B cell (primary cell): ENCODE measurements at regions not wholly inside any gene's neighbourhood (a gene's known extent, or its start where the extent isn't known, plus 50 kb on each side); places are given as distances from the start of the nearest gene placed in this dataset.

ENCODE experiments used
- ATAC-seq: fragments of 200-7000 bp; cut with Tn5 transposase; one replicate; pipeline ENCODE4 v1.10.0; 2021; ENCODE audit warnings: low read depth, mild to moderate bottlenecking, moderate number of reproducible peaks, moderate library complexity
- CTCF ChIA-PET: fragments of 350-600 bp; sonication (Branson Sonifier 250); formaldehyde crosslinking; loops from one replicate; lab custom pipeline; 2021; ENCODE audit warnings: antibody characterized with exemption, inconsistent platforms; lab: Charles Lee
- POLR2A ChIA-PET: fragments of 350-600 bp; sonication (Branson Sonifier 250); formaldehyde crosslinking; loops from one replicate; lab custom pipeline; 2021; ENCODE audit warnings: antibody characterized with exemption; lab: Charles Lee
- DNase-seq: peaks from one replicate; pipeline ENCODE4 v3.0.0; 2013
- H2AFZ ChIP-seq: 2 replicates; pipeline ENCODE4 v1.6.1; 2012; ENCODE audit warnings: mild to moderate bottlenecking, low read depth, low read length; ENCODE audit not compliant: insufficient read depth, poor library complexity, severe bottlenecking
- H3K27ac ChIP-seq, 2 donors: 1 replicate in 1 of 2; 2 replicates in 1 of 2; pipeline ENCODE4 v1.5.1; 2012 to 2013; ENCODE audit warnings: low read length in 2 of 2, mild to moderate bottlenecking in 2 of 2, moderate library complexity in 1 of 2
- H3K27me3 ChIP-seq, 4 experiments: fragments of 200-600 bp in 1 of 4; sonication (generic) in 1 of 4; replicated peaks in 1 of 4; 1 replicate in 2 of 4; 2 replicates in 2 of 4; pipeline versions ENCODE4 v1.6.1 to v1.7.0; 2013 to 2016; ENCODE audit warnings: low read length in 3 of 4, mild to moderate bottlenecking in 2 of 4, mixed read lengths in 1 of 4, moderate library complexity in 1 of 4; ENCODE audit not compliant: insufficient read depth in 4 of 4, control insufficient read depth in 3 of 4; ENCODE audit errors: control extremely low read depth in 1 of 4
- H3K36me3 ChIP-seq, 2 experiments: replicated peaks in 1 of 2; 1 replicate in 1 of 2; 2 replicates in 1 of 2; pipeline versions ENCODE4 v1.6.1 to v1.7.1; 2013; ENCODE audit warnings: low read length in 1 of 2; ENCODE audit not compliant: insufficient read depth in 2 of 2, control insufficient read depth in 1 of 2; ENCODE audit errors: control extremely low read depth in 1 of 2, extremely low read depth in 1 of 2
- H3K4me1 ChIP-seq, 2 donors: fragments of 200-600 bp in 1 of 2; sonication (generic) in 1 of 2; 1 replicate in 1 of 2; 2 replicates in 1 of 2; pipeline versions ENCODE4 v1.5.1 to v1.6.1; 2013 to 2017; ENCODE audit warnings: low read length in 2 of 2; ENCODE audit not compliant: control insufficient read depth in 2 of 2, insufficient read depth in 2 of 2
- H3K4me2 ChIP-seq: replicated peaks from 2 replicates; pipeline ENCODE3; 2012; ENCODE audit warnings: mild to moderate bottlenecking, low read depth, low read length; ENCODE audit not compliant: poor library complexity, severe bottlenecking
- H3K4me3 ChIP-seq, 5 experiments: fragments of 200-600 bp in 1 of 5; sonication (generic) in 1 of 5; 1 replicate in 3 of 5; 2 replicates in 2 of 5; pipeline versions ENCODE4 v1.5.1 to v1.7.0; 2011 to 2016; ENCODE audit warnings: low read length in 4 of 5, mild to moderate bottlenecking in 4 of 5, low read depth in 2 of 5, control low read depth in 1 of 5, moderate library complexity in 1 of 5; ENCODE audit not compliant: insufficient read depth in 1 of 5; ENCODE audit errors: control extremely low read depth in 1 of 5, extremely low read depth in 1 of 5
- H3K79me2 ChIP-seq: fragments of 200-600 bp; sonication (generic); one replicate; pipeline ENCODE4 v1.6.0; 2016; ENCODE audit warnings: low read length; ENCODE audit not compliant: control insufficient read depth, insufficient read depth
- H3K9ac ChIP-seq: fragments of 200-600 bp; sonication (generic); 2 replicates; pipeline ENCODE4 v1.6.1; 2017; ENCODE audit warnings: mild to moderate bottlenecking, low read length, moderate library complexity
- H3K9me3 ChIP-seq, 3 donors: one replicate each; pipeline versions ENCODE4 v1.6.1 to v1.7.1; 2013; ENCODE audit warnings: low read length in 2 of 3; ENCODE audit not compliant: control insufficient read depth in 2 of 3, insufficient read depth in 1 of 3; ENCODE audit errors: control extremely low read depth in 1 of 3
- H4K20me1 ChIP-seq: 2 replicates; pipeline ENCODE4 v1.6.0; 2012; ENCODE audit warnings: mild to moderate bottlenecking, low read length; ENCODE audit not compliant: insufficient read depth, control insufficient read depth, poor library complexity, severe bottlenecking
- H3K27ac Mint-ChIP-seq: one replicate; pipeline ENCODE4 v1.8.0; 2021; ENCODE audit warnings: mixed read lengths
- H3K27me3 Mint-ChIP-seq: one replicate; pipeline ENCODE4 v1.8.0; 2021; ENCODE audit warnings: mixed read lengths
- H3K4me1 Mint-ChIP-seq: one replicate; pipeline ENCODE4 v1.8.0; 2021; ENCODE audit warnings: mixed read lengths
- H3K4me3 Mint-ChIP-seq: one replicate; pipeline ENCODE4 v1.8.0; 2021; ENCODE audit warnings: mixed read lengths
- H3K9me3 Mint-ChIP-seq: one replicate; pipeline ENCODE4 v1.8.0; 2022; ENCODE audit warnings: mixed read lengths; ENCODE audit not compliant: insufficient read depth
- EZH2 ChIP-seq: IDR thresholded peaks from 2 replicates; pipeline ENCODE4 v1.6.1; 2012; ENCODE audit warnings: borderline replicate concordance, low read depth, mild to moderate bottlenecking, moderate library complexity, low read length; ENCODE audit not compliant: insufficient read depth, poor library complexity, severe bottlenecking
- WGBS: methylation state at CpG from one replicate; pipeline ENCODE4 v1.1.5; 2013; ENCODE audit warnings: missing lambda C conversion rate; ENCODE audit not compliant: insufficient coverage; 5-methylcytosine and 5-hydroxymethylcytosine counted together
- intact Hi-C: fragments of 100-400 bp; cut with micrococcal nuclease; formaldehyde crosslinking; loops from one replicate; pipeline ENCODE4 v1.10.0; 2022
- TF ChIP-seq, protein P1 (sequence below): fragments of 200-600 bp; IDR thresholded peaks from one replicate; pipeline ENCODE4 v1.8.0; 2022; ENCODE audit warnings: antibody characterized with exemption, mild to moderate bottlenecking

DNA sequence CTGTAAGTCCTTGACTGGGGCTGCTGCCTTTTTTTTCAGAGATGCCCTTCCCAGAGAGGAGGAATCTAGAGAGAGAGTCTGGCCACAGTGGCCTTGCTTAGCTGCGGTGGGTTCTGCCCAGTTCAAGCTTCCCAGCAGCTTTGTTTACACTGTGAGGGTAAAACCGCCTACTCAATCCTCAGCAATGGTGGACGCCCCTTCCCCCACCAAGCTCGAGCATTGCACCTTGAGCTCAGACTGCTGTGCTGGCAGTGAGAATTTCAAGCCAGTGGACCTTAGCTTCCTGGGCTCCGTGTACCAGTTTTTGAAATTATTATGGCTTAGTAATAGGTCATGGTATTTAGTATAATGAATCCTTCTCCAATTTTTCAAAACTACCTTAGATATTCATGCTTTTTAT is 395.4 kb downstream of the NPIPA7 start:
- 85% methylated on average over 2 of the region's 5 CpGs for WGBS
- no peak overlapping the region for H3K4me2 ChIP-seq
- intact Hi-C loops: no loop called here

DNA sequence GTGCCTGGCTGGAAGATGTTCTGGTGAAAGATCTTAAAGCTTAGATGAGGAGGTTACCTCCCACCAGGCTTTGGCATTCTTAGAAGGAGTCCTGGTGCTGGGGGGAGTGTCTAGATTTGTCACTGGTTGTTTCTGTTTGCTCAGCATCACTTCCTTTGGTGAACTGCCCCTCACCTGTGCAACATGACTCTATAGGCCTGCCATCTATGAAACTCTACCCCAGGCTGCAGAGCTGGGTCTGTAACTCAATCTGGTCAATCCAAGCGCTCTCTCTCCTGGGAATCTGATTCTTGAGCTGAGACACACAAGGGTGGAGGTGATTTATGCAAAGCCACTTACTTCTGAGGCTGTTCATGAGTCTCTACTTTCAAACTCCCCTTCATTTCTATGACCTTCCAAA is 399.4 kb downstream of the NPIPA7 start:
- Histone ChIP-seq H3K4me1 (no peaks in the 10 kb centered on the region), H3K27ac (no peak overlapping the region), H3K9me3 (peaks cover 0 to 1% (median 0%) of the 10 kb centered on the region in 3 donors), H3K9ac (no peak overlapping the region), H3K36me3 (no peaks in the 10 kb centered on the region), H4K20me1 (no peaks in the 10 kb centered on the region), H3K79me2 (no peaks in the 10 kb centered on the region), H3K27me3 (no peaks in the 10 kb centered on the region), H3K4me2 (no peak overlapping the region), H3K4me3 (no peak overlapping the region), H2AFZ (no peak overlapping the region)
- H3K9me3 Mint-ChIP-seq: no peaks in the 10 kb centered on the region
- DNase-seq: no peak
- H3K4me1 Mint-ChIP-seq: no peaks in the 10 kb centered on the region
- no peak overlapping the region for H3K27ac Mint-ChIP-seq
- TF ChIP-seq, protein P1, sequence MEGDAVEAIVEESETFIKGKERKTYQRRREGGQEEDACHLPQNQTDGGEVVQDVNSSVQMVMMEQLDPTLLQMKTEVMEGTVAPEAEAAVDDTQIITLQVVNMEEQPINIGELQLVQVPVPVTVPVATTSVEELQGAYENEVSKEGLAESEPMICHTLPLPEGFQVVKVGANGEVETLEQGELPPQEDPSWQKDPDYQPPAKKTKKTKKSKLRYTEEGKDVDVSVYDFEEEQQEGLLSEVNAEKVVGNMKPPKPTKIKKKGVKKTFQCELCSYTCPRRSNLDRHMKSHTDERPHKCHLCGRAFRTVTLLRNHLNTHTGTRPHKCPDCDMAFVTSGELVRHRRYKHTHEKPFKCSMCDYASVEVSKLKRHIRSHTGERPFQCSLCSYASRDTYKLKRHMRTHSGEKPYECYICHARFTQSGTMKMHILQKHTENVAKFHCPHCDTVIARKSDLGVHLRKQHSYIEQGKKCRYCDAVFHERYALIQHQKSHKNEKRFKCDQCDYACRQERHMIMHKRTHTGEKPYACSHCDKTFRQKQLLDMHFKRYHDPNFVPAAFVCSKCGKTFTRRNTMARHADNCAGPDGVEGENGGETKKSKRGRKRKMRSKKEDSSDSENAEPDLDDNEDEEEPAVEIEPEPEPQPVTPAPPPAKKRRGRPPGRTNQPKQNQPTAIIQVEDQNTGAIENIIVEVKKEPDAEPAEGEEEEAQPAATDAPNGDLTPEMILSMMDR: no peak
- TF ChIP-seq EZH2: no peak
- ChIA-PET CTCF (no interaction called here), POLR2A (no interaction called here)
- H3K27me3 Mint-ChIP-seq: peaks cover 19% of the 10 kb centered on the region
- WGBS: no CpG with 5 or more reads among the region's 1 CpG
- H3K4me3 Mint-ChIP-seq: no peak overlapping the region
- intact Hi-C loops: no loop called here
- ATAC-seq: no peak

More for the DNA sequence above, 395.4 kb downstream of the NPIPA7 start:
- H3K4me1 ChIP-seq: no peaks in the 10 kb centered on the region
- TF ChIP-seq, protein P1: no peak
- no peak for TF ChIP-seq EZH2
- H3K9me3 Mint-ChIP-seq: no peaks in the 10 kb centered on the region
- no peak overlapping the region for H3K4me3 Mint-ChIP-seq
- H3K4me3 ChIP-seq: no peak overlapping the region
- no peaks in the 10 kb centered on the region for H3K4me1 Mint-ChIP-seq
- H4K20me1 ChIP-seq: no peaks in the 10 kb centered on the region
- peaks cover 16% of the 10 kb centered on the region for H3K27me3 Mint-ChIP-seq
- no peak for DNase-seq
- H3K27ac Mint-ChIP-seq: no peak overlapping the region
- no peaks in the 10 kb centered on the region for H3K79me2 ChIP-seq
- ATAC-seq: no peak
- peaks cover 0 to 1% (median 0%) of the 10 kb centered on the region in 3 donors for H3K9me3 ChIP-seq
- H2AFZ ChIP-seq: no peak overlapping the region
- ChIA-PET POLR2A (interaction anchor here (0.7 kb wide), 1 partner anchor 519 kb away, joined by 3 read pairs; no protein-coding TSS in a partner anchor), CTCF (no interaction called here)
- no peaks in the 10 kb centered on the region for H3K36me3 ChIP-seq
- no peaks in the 10 kb centered on the region for H3K27me3 ChIP-seq
- no peak overlapping the region for H3K27ac ChIP-seq
- H3K9ac ChIP-seq: no peak overlapping the region
